K562 (cell line): ENCODE measurements at regions not wholly inside any gene's neighbourhood (a gene's known extent, or its start where the extent isn't known, plus 50 kb on each side); places are given as distances from the start of the nearest gene placed in this dataset.

ENCODE experiments used
- ATAC-seq: fragments of 200-7000 bp; cut with Tn5 transposase; 3 replicates; pipeline ENCODE4 v1.9.1; 2020; ENCODE audit warnings: moderate library complexity
- BruUV-seq: library from RNA; stranded (reverse); fragments of 400-500 nt; replicated peaks from 2 replicates; lab custom pipeline; 2021; lab: Mats Ljungman, UMichigan
- CTCF ChIA-PET: fragments of 300-600 bp; formaldehyde crosslinking; extraction: SDS; loops from one replicate; lab custom pipeline; 2021; ENCODE audit warnings: low intra/inter-chr PET ratio; lab: Yijun Ruan, JAX
- POLR2A ChIA-PET: fragments of 300-600, 350-650 bp; sonication (Branson Sonifier 250); formaldehyde crosslinking; extraction: SDS; loops from one replicate; lab custom pipeline; 2021; ENCODE audit warnings: antibody characterized with exemption, inconsistent platforms; lab: Yijun Ruan, JAX
- DNase-seq, 4 experiments: peaks; one replicate each; pipeline versions ENCODE4 v3.0.0 to v3.0.0-alpha.2; 2011 to 2018; ENCODE audit warnings: low spot score in 3 of 4, mixed read lengths in 3 of 4; ENCODE audit errors: extremely low read depth in 1 of 4
- FAIRE-seq: peaks from 2 replicates; lab custom pipeline; 2011; peaks lifted over from hg19 to GRCh38; lab: Jason Lieb, UNC
- H2AFZ ChIP-seq: 2 replicates; pipeline ENCODE4 v1.6.0; 2011; ENCODE audit warnings: low read depth, low read length, control low read depth, inconsistent platforms
- H3K27ac ChIP-seq: fragments of 200-600 bp; 3 replicates; pipeline ENCODE4 v1.8.0; 2011; ENCODE audit warnings: low read depth, mild to moderate bottlenecking, control low read depth, inconsistent platforms, low read length, moderate library complexity, mixed read lengths; ENCODE audit errors: extremely low read depth
- H3K27me3 ChIP-seq, 2 experiments: fragments of 300-600 bp in 1 of 2; 2 replicates in 1 of 2; 3 replicates in 1 of 2; pipeline versions ENCODE4 v1.6.0 to v1.8.0; 2011; ENCODE audit warnings: inconsistent platforms in 2 of 2, low read length in 2 of 2, mild to moderate bottlenecking in 1 of 2, mixed read lengths in 1 of 2, moderate library complexity in 1 of 2; ENCODE audit not compliant: control insufficient read depth in 2 of 2, insufficient read depth in 2 of 2
- H3K36me3 ChIP-seq: fragments of 300-600 bp; 3 replicates; pipeline ENCODE4 v1.8.0; 2011; ENCODE audit warnings: mild to moderate bottlenecking, low read length, inconsistent platforms; ENCODE audit not compliant: control insufficient read depth, insufficient read depth
- H3K4me1 ChIP-seq, 2 experiments: fragments of 200-600 bp in 1 of 2; replicated peaks in 1 of 2; 2 replicates in 1 of 2; 3 replicates in 1 of 2; pipeline versions ENCODE4 v1.5.1 to v1.8.0; 2011; ENCODE audit warnings: inconsistent platforms in 2 of 2, low read length in 2 of 2, mild to moderate bottlenecking in 1 of 2, mixed read lengths in 1 of 2, moderate library complexity in 1 of 2; ENCODE audit not compliant: control insufficient read depth in 2 of 2, insufficient read depth in 2 of 2
- H3K4me2 ChIP-seq: 2 replicates; pipeline ENCODE4 v1.6.1; 2011; ENCODE audit warnings: low read length, control low read depth, inconsistent platforms, mixed read lengths; ENCODE audit not compliant: insufficient read depth
- H3K4me3 ChIP-seq: fragments of 200-600 bp; sonication (generic), shearing (Covaris generic); 2 replicates; pipeline ENCODE4 v1.5.1; 2016; ENCODE audit warnings: control low read depth, inconsistent platforms
- H3K79me2 ChIP-seq: fragments of 200-600 bp; 3 replicates; pipeline ENCODE4 v1.8.0; 2011; ENCODE audit warnings: low read length, inconsistent platforms; ENCODE audit not compliant: control insufficient read depth, insufficient read depth
- H3K9ac ChIP-seq, 2 experiments: 2 replicates each; pipeline versions ENCODE4 v1.6.0 to v1.6.1; 2011; ENCODE audit warnings: low read depth in 2 of 2, low read length in 2 of 2, control low read depth in 1 of 2, inconsistent platforms in 1 of 2, mild to moderate bottlenecking in 1 of 2, mixed read lengths in 1 of 2; ENCODE audit not compliant: insufficient read depth in 1 of 2
- H3K9me1 ChIP-seq: one replicate; pipeline ENCODE4 v1.6.0; 2011; ENCODE audit warnings: inconsistent platforms, mild to moderate bottlenecking, low read length, moderate library complexity; ENCODE audit not compliant: control insufficient read depth, insufficient read depth
- H3K9me3 ChIP-seq: replicated peaks from 2 replicates; pipeline ENCODE4 v1.5.1; 2011; ENCODE audit warnings: low read depth, low read length, inconsistent platforms; ENCODE audit not compliant: control insufficient read depth, insufficient read depth
- H4K20me1 ChIP-seq: replicated peaks from 2 replicates; pipeline ENCODE4 v1.6.1; 2011; ENCODE audit warnings: low read length, inconsistent platforms, mixed read lengths; ENCODE audit not compliant: control insufficient read depth, insufficient read depth
- BRD4 ChIP-seq: fragments of 200-600 bp; sonication (generic); IDR thresholded peaks from 2 replicates; pipeline ENCODE4 v1.6.1; 2017; ENCODE audit warnings: inconsistent platforms
- C11orf30 ChIP-seq: fragments of 450-650 bp; IDR thresholded peaks from 2 replicates; pipeline ENCODE4 v1.6.1; 2016; ENCODE audit warnings: low read depth, mild to moderate bottlenecking
- CCAR2 ChIP-seq: fragments of 200-400 bp; formaldehyde crosslinking; IDR thresholded peaks from 2 replicates; pipeline ENCODE4 v1.6.1; 2017; ENCODE audit warnings: mild to moderate bottlenecking, low read depth, low read length
- ETV6 ChIP-seq, 3 experiments: fragments of 150-350 bp in 1 of 3; sonication (generic) in 1 of 3; formaldehyde crosslinking in 1 of 3; IDR thresholded peaks; 2 replicates each; pipeline versions ENCODE4 v1.6.1 to v1.8.0; 2014 to 2022; ENCODE audit warnings: borderline replicate concordance in 2 of 3, low read depth in 2 of 3, antibody characterized with exemption in 1 of 3, low read length in 1 of 3, mild to moderate bottlenecking in 1 of 3, missing genetic modification reagents in 1 of 3
- FOXK1 ChIP-seq: sonication (generic); formaldehyde crosslinking; IDR thresholded peaks from 2 replicates; pipeline ENCODE4 v1.8.0; 2022; ENCODE audit warnings: missing genetic modification reagents, mild to moderate bottlenecking, borderline replicate concordance
- HCFC1 ChIP-seq: IDR thresholded peaks from 2 replicates; pipeline ENCODE4 v1.6.1; 2012; ENCODE audit warnings: low read depth, low read length, improper control_type of control experiment
- HDAC3 ChIP-seq: fragments of 450-650 bp; IDR thresholded peaks from 2 replicates; pipeline ENCODE4 v1.6.1; 2018; ENCODE audit warnings: borderline replicate concordance, mild to moderate bottlenecking, moderate library complexity; ENCODE audit not compliant: partially characterized antibody
- HSF4 ChIP-seq: fragments of 250-450 bp; sonication (Bioruptor Pico); IDR thresholded peaks from 2 replicates; pipeline ENCODE4 v2.1.2; 2022; ENCODE audit warnings: mild to moderate bottlenecking, moderate library complexity, borderline replicate concordance
- PML ChIP-seq: IDR thresholded peaks from 2 replicates; pipeline ENCODE4 v1.6.1; 2012; ENCODE audit warnings: low read length, inconsistent platforms
- PYGO2 ChIP-seq: fragments of 450-650 bp; IDR thresholded peaks from 2 replicates; pipeline ENCODE4 v1.6.1; 2016; ENCODE audit warnings: mild to moderate bottlenecking, missing genetic modification characterization, moderate library complexity, missing compliant biosample characterization
- RAD21 ChIP-seq, 2 experiments: fragments of 250-450 bp in 1 of 2; fragments of 450-650 bp in 1 of 2; sonication (Bioruptor Pico) in 1 of 2; formaldehyde crosslinking in 1 of 2; IDR thresholded peaks in 1 of 2; conservative IDR thresholded peaks in 1 of 2; 2 replicates each; pipeline versions ENCODE4 v1.4.0 to v1.8.0; 2020 to 2022; ENCODE audit warnings: mild to moderate bottlenecking in 2 of 2, moderate library complexity in 1 of 2
- SIN3A ChIP-seq, 2 experiments: fragments of 150-350 bp in 1 of 2; IDR thresholded peaks; 2 replicates each; pipeline ENCODE4 v1.6.1; 2011 to 2016; ENCODE audit warnings: borderline replicate concordance in 2 of 2, low read depth in 2 of 2, low read length in 2 of 2, mild to moderate bottlenecking in 2 of 2, moderate library complexity in 2 of 2; ENCODE audit not compliant: control insufficient read depth in 1 of 2
- STAG1 ChIP-seq: sonication (generic); formaldehyde crosslinking; IDR thresholded peaks from 2 replicates; pipeline ENCODE4 v1.5.0; 2020; ENCODE audit warnings: missing genetic modification reagents, borderline replicate concordance
- ZNF354B ChIP-seq: fragments of 250-450 bp; sonication (Bioruptor Pico); IDR thresholded peaks from 2 replicates; pipeline ENCODE4 v1.4.0; 2020
- WGBS: fragments of 100-300 bp; shearing (Covaris generic); methylation state at CpG from one replicate; pipeline ENCODE4 v1.1.6; 2016; ENCODE audit warnings: low coverage, mixed read lengths; ENCODE audit not compliant: insufficient coverage; ENCODE audit errors: missing lambda C conversion rate; 5-methylcytosine and 5-hydroxymethylcytosine counted together
- in situ Hi-C: fragments of 300-500 bp; cut with MboI; formaldehyde crosslinking; loops from 4 replicates; pipeline ENCODE4 v1.15.0; 2018; ENCODE audit warnings: inconsistent platforms, mixed read lengths
- intact Hi-C: fragments of 100-400 bp; cut with micrococcal nuclease; formaldehyde crosslinking; loops from 2 replicates; pipeline ENCODE4 v1.14.2; 2022
- TF ChIP-seq, protein P1 (sequence below), 2 experiments: IDR thresholded peaks in 1 of 2; conservative IDR thresholded peaks in 1 of 2; 2 replicates each; pipeline ENCODE4 v1.6.1; 2016; ENCODE audit warnings: low read depth in 2 of 2, mild to moderate bottlenecking in 1 of 2, missing compliant biosample characterization in 1 of 2, missing genetic modification characterization in 1 of 2, moderate library complexity in 1 of 2
- TF ChIP-seq, protein P2 (sequence below), 2 experiments: IDR thresholded peaks; 2 replicates each; pipeline ENCODE4 v1.6.1; 2011; ENCODE audit warnings: borderline replicate concordance in 1 of 2, control low read depth in 1 of 2, low read depth in 1 of 2, low read length in 1 of 2, mild to moderate bottlenecking in 1 of 2, mixed read lengths in 1 of 2, moderate library complexity in 1 of 2; ENCODE audit not compliant: insufficient read depth in 1 of 2, insufficient read length in 1 of 2, poor library complexity in 1 of 2, severe bottlenecking in 1 of 2; ENCODE audit errors: extremely low read depth in 1 of 2
- TF ChIP-seq, protein P3 (sequence below): sonication (generic); formaldehyde crosslinking; IDR thresholded peaks from 2 replicates; pipeline ENCODE4 v1.8.1; 2022; ENCODE audit warnings: missing genetic modification reagents

DNA sequence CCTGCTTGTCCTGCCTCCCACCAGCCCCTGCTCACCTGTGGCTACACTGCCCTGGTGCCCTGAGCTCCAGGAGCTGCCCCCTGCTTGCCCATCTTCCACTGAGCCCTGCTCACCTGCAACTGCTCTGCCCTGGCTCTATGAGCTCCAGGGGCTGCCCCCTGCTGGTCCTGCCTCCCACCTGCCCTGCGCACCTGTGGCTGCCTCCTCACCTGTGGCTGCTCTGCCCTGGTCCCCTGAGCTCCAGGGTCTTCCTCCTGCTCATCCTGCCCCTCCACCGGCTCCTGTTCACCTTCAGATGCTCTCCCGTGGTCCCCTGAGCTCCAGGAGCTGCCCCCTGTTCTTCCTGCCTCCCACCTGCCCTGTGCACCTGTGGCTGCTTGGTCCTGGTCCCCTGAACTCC lies 247.6 kb downstream of the TMEM121 start:
- Histone ChIP-seq H3K9ac (no peak overlapping the region), H3K79me2 (no peaks in the 10 kb centered on the region), H3K4me2 (no peak overlapping the region), H2AFZ (no peak overlapping the region), H3K9me3 (no peaks in the 10 kb centered on the region), H3K36me3 (no peaks in the 10 kb centered on the region), H3K4me1 (no peaks in the 10 kb centered on the region), H4K20me1 (no peaks in the 10 kb centered on the region), H3K27ac (no peak overlapping the region), H3K27me3 (no peaks in the 10 kb centered on the region), H3K4me3 (no peak overlapping the region), H3K9me1 (no peaks in the 10 kb centered on the region)
- POLR2A ChIA-PET = no interaction called here
- intact Hi-C loops = no loop called here
- CTCF ChIA-PET = no interaction called here
- in situ Hi-C loops = no loop called here
- no peak for ATAC-seq
- no TSS peak for BruUV-seq
- no peak for FAIRE-seq
- no peak for DNase-seq
- 0% methylated on average over 1 of the region's 3 CpGs for WGBS
- TF ChIP-seq PYGO2 (tag) (no peak), SIN3A (IDR thresholded peaks at IDR 0.05; ENCODE audit: borderline replicate concordance in 2 of 2, control insufficient read depth in 1 of 2, low read depth in 2 of 2, low read length in 2 of 2) (no peak), PML (no peak), FOXK1 (CRISPR knock-in tag) (no peak), ZNF354B (CRISPR knock-in tag) (no peak), C11orf30 (no peak), CCAR2 (no peak), STAG1 (CRISPR knock-in tag) (no peak), BRD4 (no peak), HSF4 (no peak), ETV6 (IDR thresholded peaks at IDR 0.05; ENCODE audit: borderline replicate concordance in 1 of 2, low read depth in 2 of 2, low read length in 1 of 2) (no peak), ETV6 (CRISPR knock-in tag; IDR thresholded peaks at IDR 0.05; ENCODE audit: borderline replicate concordance) (no peak), HDAC3 (no peak), HCFC1 (no peak), RAD21 (CRISPR knock-in tag; conservative IDR thresholded peaks at IDR 0.05 in 1 of 2, IDR thresholded peaks at IDR 0.05 in 1 of 2) (no peak)
- TF ChIP-seq, protein P1, sequence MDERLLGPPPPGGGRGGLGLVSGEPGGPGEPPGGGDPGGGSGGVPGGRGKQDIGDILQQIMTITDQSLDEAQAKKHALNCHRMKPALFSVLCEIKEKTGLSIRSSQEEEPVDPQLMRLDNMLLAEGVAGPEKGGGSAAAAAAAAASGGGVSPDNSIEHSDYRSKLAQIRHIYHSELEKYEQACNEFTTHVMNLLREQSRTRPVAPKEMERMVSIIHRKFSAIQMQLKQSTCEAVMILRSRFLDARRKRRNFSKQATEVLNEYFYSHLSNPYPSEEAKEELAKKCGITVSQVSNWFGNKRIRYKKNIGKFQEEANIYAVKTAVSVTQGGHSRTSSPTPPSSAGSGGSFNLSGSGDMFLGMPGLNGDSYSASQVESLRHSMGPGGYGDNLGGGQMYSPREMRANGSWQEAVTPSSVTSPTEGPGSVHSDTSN (CRISPR knock-in tag; IDR thresholded peaks at IDR 0.05; ENCODE audit: low read depth) = no peak
- TF ChIP-seq, protein P1 (tag; conservative IDR thresholded peaks at IDR 0.05; ENCODE audit: low read depth) = no peak
- TF ChIP-seq, protein P2, sequence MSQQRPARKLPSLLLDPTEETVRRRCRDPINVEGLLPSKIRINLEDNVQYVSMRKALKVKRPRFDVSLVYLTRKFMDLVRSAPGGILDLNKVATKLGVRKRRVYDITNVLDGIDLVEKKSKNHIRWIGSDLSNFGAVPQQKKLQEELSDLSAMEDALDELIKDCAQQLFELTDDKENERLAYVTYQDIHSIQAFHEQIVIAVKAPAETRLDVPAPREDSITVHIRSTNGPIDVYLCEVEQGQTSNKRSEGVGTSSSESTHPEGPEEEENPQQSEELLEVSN (IDR thresholded peaks at IDR 0.05; ENCODE audit: borderline replicate concordance in 1 of 2, extremely low read depth in 1 of 2, insufficient read depth in 1 of 2, insufficient read length in 1 of 2, low read depth in 1 of 2, low read length in 1 of 2, poor library complexity in 1 of 2, severe bottlenecking in 1 of 2) = no peak
- TF ChIP-seq, protein P3, sequence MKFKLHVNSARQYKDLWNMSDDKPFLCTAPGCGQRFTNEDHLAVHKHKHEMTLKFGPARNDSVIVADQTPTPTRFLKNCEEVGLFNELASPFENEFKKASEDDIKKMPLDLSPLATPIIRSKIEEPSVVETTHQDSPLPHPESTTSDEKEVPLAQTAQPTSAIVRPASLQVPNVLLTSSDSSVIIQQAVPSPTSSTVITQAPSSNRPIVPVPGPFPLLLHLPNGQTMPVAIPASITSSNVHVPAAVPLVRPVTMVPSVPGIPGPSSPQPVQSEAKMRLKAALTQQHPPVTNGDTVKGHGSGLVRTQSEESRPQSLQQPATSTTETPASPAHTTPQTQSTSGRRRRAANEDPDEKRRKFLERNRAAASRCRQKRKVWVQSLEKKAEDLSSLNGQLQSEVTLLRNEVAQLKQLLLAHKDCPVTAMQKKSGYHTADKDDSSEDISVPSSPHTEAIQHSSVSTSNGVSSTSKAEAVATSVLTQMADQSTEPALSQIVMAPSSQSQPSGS = no peak
